ENCODE measurements at regions not wholly inside any gene's neighbourhood (a gene's known extent, or its start where the extent isn't known, plus 50 kb on each side); places are given as distances from the start of the nearest gene placed in this dataset.
"Not testable (repeated sequence)": the region's sequence is repeated elsewhere in the genome, so short reads cannot be mapped to it uniquely, and the experiment has no call there.

- no peak for DNase-seq (ENCODE audit: low spot score)
- intact Hi-C loops (cut with DNase I), result no loop called here
Measured at GRCh38 chr7:153532326-153532725, 519.9 kb upstream of the DPP6 start.

GRCh38 chr7:153537271-153537670, 514.9 kb upstream of the DPP6 start:
- no peak for DNase-seq (ENCODE audit: low spot score)
- intact Hi-C loops (cut with DNase I), result no loop called here

GRCh38 chr7:153541903-153542302, 510.3 kb upstream of the DPP6 start:
- DNase-seq (ENCODE audit: low spot score), result no peak
- intact Hi-C loops (cut with DNase I), result no loop called here

- no peak for DNase-seq (ENCODE audit: low spot score)
- intact Hi-C loops (cut with DNase I), result no loop called here
Measured at GRCh38 chr7:153543232-153543631, 509.0 kb upstream of the DPP6 start.

GRCh38 chr7:153550173-153550572, 502.0 kb upstream of the DPP6 start:
- intact Hi-C loops (cut with DNase I), result no loop called here

GRCh38 chr7:153564391-153564790, 487.8 kb upstream of the DPP6 start:
- intact Hi-C loops (cut with DNase I), result no loop called here

More at GRCh38 chr7:153550173-153550572, 502.0 kb upstream of the DPP6 start:
- DNase-seq (ENCODE audit: low spot score), result no peak

GRCh38 chr7:153566324-153566723, 485.9 kb upstream of the DPP6 start:
- intact Hi-C loops (cut with DNase I), result no loop called here
- no peak for DNase-seq (ENCODE audit: low spot score)

More at GRCh38 chr7:153564391-153564790, 487.8 kb upstream of the DPP6 start:
- no peak for DNase-seq (ENCODE audit: low spot score)

- no peak for DNase-seq (ENCODE audit: low spot score)
Measured at GRCh38 chr7:153567426-153567825, 484.8 kb upstream of the DPP6 start.

GRCh38 chr7:153569520-153569919, 482.7 kb upstream of the DPP6 start:
- intact Hi-C loops (cut with DNase I); DNase-seq (ENCODE audit: low spot score): not testable (repeated sequence)

More at GRCh38 chr7:153567426-153567825, 484.8 kb upstream of the DPP6 start:
- intact Hi-C loops (cut with DNase I), result no loop called here

- intact Hi-C loops (cut with DNase I), result no loop called here
- no peak for DNase-seq (ENCODE audit: low spot score)
Measured at GRCh38 chr7:153576096-153576495, 476.1 kb upstream of the DPP6 start.

- DNase-seq (ENCODE audit: low spot score), result no peak
- intact Hi-C loops (cut with DNase I), result no loop called here
Measured at GRCh38 chr7:153581419-153581818, 470.8 kb upstream of the DPP6 start.

- no peak for DNase-seq (ENCODE audit: low spot score)
- intact Hi-C loops (cut with DNase I), result no loop called here
Measured at GRCh38 chr7:153584132-153584531, 468.1 kb upstream of the DPP6 start.

- intact Hi-C loops (cut with DNase I), result no loop called here
- DNase-seq (ENCODE audit: low spot score), result no peak
Measured at GRCh38 chr7:153588586-153588985, 463.6 kb upstream of the DPP6 start.

- intact Hi-C loops (cut with DNase I), result no loop called here
- no peak for DNase-seq (ENCODE audit: low spot score)
Measured at GRCh38 chr7:153590136-153590535, 462.1 kb upstream of the DPP6 start.

GRCh38 chr7:153590571-153590970, 461.6 kb upstream of the DPP6 start:
- intact Hi-C loops (cut with DNase I), result no loop called here
- DNase-seq (ENCODE audit: low spot score), result no peak

- DNase-seq (ENCODE audit: low spot score), result no peak
- intact Hi-C loops (cut with DNase I), result no loop called here
Measured at GRCh38 chr7:153607354-153607753, 444.8 kb upstream of the DPP6 start.

- intact Hi-C loops (cut with DNase I), result no loop called here
- no peak for DNase-seq (ENCODE audit: low spot score)
Measured at GRCh38 chr7:153616711-153617325, 435.4 kb upstream of the DPP6 start.

- DNase-seq (ENCODE audit: low spot score), result no peak
- intact Hi-C loops (cut with DNase I), result no loop called here
Measured at GRCh38 chr7:153627323-153627722, 424.9 kb upstream of the DPP6 start.

- intact Hi-C loops (cut with DNase I), result no loop called here
- DNase-seq (ENCODE audit: low spot score), result no peak
Measured at GRCh38 chr7:153628406-153628805, 423.8 kb upstream of the DPP6 start.

- intact Hi-C loops (cut with DNase I), result no loop called here
- no peak for DNase-seq (ENCODE audit: low spot score)
Measured at GRCh38 chr7:153628825-153629224, 423.4 kb upstream of the DPP6 start.

GRCh38 chr7:153638821-153639435, 413.3 kb upstream of the DPP6 start:
- no peak for DNase-seq (ENCODE audit: low spot score)
- intact Hi-C loops (cut with DNase I), result no loop called here

- intact Hi-C loops (cut with DNase I), result no loop called here
Measured at GRCh38 chr7:153640586-153640985, 411.6 kb upstream of the DPP6 start.

More at GRCh38 chr7:153640586-153640985, 411.6 kb upstream of the DPP6 start:
- DNase-seq (ENCODE audit: low spot score), result no peak
